ENCODE measurements at regions not wholly inside any gene's neighbourhood (a gene's known extent, or its start where the extent isn't known, plus 50 kb on each side); places are given as distances from the start of the nearest gene placed in this dataset.

GRCh38 chr7:96481796-96482195 lies 159.9 kb upstream of the SLC25A13 start:
- DNase-seq: no peak

GRCh38 chr7:96479015-96479645 lies 157.2 kb upstream of the SLC25A13 start:
- no peak for DNase-seq

GRCh38 chr7:96471606-96472005 lies 149.7 kb upstream of the SLC25A13 start:
- no peak for DNase-seq

GRCh38 chr7:96452146-96452545 lies 130.2 kb upstream of the SLC25A13 start:
- no peak for DNase-seq

GRCh38 chr7:96449094-96449493 lies 127.2 kb upstream of the SLC25A13 start:
- DNase-seq: no peak

- DNase-seq: no peak
These were observed 125.3 kb upstream of the SLC25A13 start for GRCh38 chr7:96447109-96447645.

- DNase-seq: no peak
These were observed 119.7 kb upstream of the SLC25A13 start for GRCh38 chr7:96441436-96442084.

- no peak for DNase-seq
These were observed 118.4 kb upstream of the SLC25A13 start for GRCh38 chr7:96440328-96440727.

GRCh38 chr7:96436880-96437279 lies 115.0 kb upstream of the SLC25A13 start:
- DNase-seq: no peak

GRCh38 chr7:96430356-96430755 lies 108.5 kb upstream of the SLC25A13 start:
- no peak for DNase-seq

GRCh38 chr7:96427143-96427542 lies 105.2 kb upstream of the SLC25A13 start:
- no peak for DNase-seq

- DNase-seq: no peak
These were observed 104.8 kb upstream of the SLC25A13 start for GRCh38 chr7:96426685-96427084.

GRCh38 chr7:96426027-96426426 lies 104.1 kb upstream of the SLC25A13 start:
- DNase-seq: no peak

- no peak for DNase-seq
These were observed 102.5 kb upstream of the SLC25A13 start for GRCh38 chr7:96424411-96424810.

- DNase-seq: no peak
These were observed 100.5 kb upstream of the SLC25A13 start for GRCh38 chr7:96422388-96422787.

- DNase-seq: no peak
These were observed 96.7 kb upstream of the SLC25A13 start for GRCh38 chr7:96418581-96418980.

- no peak for DNase-seq
These were observed 95.9 kb upstream of the SLC25A13 start for GRCh38 chr7:96417784-96418183.

- no peak for DNase-seq
These were observed 94.7 kb upstream of the SLC25A13 start for GRCh38 chr7:96416599-96416998.

- DNase-seq: no peak
These were observed 94.2 kb upstream of the SLC25A13 start for GRCh38 chr7:96416116-96416515.

- DNase-seq: no peak
These were observed 93.5 kb upstream of the SLC25A13 start for GRCh38 chr7:96415293-96415940.

GRCh38 chr7:96414931-96415292 lies 93.0 kb upstream of the SLC25A13 start:
- no peak for DNase-seq

GRCh38 chr7:96410126-96410839 lies 88.4 kb upstream of the SLC25A13 start:
- DNase-seq: no peak

GRCh38 chr7:96408881-96409280 lies 87.0 kb upstream of the SLC25A13 start:
- DNase-seq: no peak

GRCh38 chr7:96407427-96407826 lies 85.5 kb upstream of the SLC25A13 start:
- no peak for DNase-seq
